HS-27A (cell line): ENCODE measurements at regions not wholly inside any gene's neighbourhood (a gene's known extent, or its start where the extent isn't known, plus 50 kb on each side); places are given as distances from the start of the nearest gene placed in this dataset.
"Not testable (repeated sequence)": the region's sequence is repeated elsewhere in the genome, so short reads cannot be mapped to it uniquely, and the experiment has no call there.

Experiments used
- DNase-seq: peaks from one replicate; pipeline ENCODE4 v3.0.0-alpha.2; 2012; ENCODE audit warnings: low read depth, missing footprints

DNA sequence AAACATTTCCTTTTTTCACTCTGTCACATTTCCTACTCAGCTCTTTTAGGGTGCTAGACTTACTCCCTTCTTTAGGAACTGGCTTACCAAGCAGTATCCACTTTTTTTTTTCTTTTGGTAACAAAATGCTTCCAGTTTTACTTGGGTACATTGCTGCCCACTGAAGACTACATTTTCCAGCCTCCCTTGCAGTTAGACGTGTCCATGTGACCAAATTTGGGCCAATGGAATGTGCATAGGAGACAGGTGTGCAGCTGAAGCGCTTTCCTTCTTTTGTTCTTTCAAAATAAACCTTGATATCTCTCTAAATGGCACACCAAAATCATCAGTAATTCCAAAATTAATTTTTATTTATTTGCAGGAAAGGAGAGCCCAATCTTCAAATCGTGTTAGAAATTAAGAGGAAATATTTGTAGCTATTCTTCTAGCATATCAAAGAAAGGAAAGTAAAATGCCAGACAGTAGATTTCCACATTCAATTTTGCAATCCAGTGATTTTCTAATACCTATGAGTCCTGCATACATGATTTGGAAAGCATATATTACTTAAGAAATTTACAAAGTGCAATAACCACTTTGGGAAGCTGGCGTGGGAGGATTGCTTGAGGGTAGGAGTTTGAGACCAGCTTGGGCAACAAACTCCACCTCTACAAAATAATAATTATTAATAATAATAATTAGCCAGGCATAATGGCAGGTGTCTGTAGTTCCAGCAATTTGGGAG is 422.0 kb upstream of the FRG2C start:
- DNase-seq: no peak

DNA sequence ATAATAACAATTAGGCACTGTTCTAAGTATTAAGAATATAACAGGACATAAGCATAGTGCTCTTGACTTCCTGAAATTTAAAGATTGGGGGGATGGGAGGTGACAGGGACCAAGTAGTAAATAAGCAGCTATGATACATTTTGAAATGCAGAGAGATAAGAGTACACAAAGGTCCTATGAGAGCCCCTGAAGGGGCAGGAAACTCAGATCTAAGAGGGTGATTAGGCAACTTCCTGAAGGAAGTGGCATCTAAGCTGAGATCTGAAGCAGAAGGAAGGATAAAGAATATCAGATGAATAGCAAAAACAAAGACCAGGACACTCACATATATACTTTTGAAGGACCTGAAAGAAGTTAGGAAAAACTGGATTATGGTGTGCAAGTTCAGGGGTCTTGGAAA is 415.2 kb upstream of the FRG2C start:
- DNase-seq: no peak

DNA sequence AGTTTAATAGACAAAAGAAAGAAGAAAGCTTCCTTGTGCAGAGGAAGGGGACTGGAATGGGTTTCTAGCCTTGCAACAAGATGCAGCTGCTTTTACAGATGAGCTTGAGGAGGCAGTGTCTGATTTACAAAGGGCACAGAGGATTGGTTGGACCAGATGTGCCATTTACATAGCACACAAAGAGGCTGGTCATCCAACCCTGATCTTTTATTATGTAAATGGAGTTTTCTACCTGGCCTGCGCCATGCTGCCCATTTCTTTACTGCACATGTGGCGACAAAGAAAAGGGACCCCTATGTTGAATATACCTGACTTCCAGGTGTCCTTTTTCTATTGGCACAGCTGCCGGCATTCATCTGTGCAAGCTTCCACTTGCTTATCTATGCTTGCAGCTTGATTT is 409.4 kb upstream of the FRG2C start:
- no peak for DNase-seq

DNA sequence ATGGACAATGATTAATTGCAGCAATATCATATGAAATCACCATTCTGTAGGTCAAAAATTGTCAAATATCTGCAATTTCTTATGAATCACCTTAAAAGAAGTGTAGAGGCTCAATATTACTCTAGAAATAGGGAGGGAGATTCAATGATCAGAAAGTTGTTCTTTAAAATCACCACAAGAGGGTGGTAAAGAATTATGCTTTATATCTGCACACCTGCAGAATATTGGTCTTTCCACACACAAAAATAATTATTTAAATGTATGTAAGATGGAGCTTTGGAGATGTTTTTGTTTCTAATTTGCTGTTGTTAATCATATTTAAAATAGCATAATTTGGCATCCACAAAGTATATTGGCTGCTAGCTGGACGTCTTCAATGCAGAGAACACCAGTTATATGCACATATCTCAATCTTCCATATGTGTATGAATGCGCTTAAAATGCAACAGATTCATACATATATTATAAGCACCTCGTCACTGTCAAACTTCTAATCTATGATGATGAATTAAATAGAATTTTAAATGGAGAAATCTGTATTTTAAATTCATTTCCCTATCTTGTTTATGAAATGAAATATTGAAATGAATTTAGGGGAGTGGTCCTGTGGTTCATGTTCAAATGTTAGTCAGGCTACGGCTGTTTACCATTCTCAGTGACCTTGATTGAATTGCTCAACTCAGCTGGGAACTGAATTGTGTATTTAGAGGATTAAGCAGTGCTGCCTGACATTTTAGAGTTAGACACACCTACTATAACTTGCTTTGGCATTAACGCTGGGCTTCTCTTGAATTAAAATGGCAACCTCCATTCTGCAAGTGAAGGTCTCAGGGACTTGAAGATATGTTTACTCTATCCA is 405.1 kb upstream of the FRG2C start:
- DNase-seq: not testable (repeated sequence)

DNA sequence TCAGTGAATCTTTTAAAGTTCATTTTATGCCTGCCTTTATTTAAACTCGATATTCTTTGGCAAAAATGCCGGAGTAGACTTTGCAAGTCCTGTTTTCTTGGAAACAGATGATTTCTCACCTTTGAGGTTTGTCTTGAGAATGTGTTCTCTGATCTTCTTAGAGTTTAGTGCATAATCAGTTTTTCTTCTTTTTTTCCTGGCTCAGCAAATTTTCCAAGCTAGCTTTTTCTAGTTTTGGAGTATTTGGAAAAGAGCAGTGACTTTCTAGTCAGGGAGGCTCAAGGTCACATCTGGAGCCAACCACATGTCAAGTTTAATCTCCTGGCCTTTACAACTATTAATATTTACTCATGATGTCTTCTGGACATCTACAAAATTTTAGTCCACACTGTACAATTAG is 403.2 kb upstream of the FRG2C start:
- not testable (repeated sequence) for DNase-seq

DNA sequence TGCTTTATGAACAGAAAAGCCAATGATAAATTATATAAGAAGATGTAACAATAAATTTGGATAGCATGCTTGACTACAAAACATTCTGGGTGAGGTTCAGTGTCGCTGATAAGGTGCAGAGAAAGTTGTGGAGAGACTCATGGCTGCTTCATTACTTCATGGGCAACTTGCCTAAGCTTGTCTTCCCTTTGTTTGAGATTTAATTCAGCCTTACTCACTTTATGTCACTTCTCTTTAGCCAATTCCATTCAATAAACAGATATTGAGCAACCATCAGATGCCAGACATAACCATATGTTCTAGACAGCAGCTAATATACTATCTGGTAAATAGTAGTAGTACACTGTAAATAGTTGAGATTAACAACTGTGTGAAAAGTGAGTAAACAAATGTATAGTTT is 401.5 kb upstream of the FRG2C start:
- DNase-seq: no peak

DNA sequence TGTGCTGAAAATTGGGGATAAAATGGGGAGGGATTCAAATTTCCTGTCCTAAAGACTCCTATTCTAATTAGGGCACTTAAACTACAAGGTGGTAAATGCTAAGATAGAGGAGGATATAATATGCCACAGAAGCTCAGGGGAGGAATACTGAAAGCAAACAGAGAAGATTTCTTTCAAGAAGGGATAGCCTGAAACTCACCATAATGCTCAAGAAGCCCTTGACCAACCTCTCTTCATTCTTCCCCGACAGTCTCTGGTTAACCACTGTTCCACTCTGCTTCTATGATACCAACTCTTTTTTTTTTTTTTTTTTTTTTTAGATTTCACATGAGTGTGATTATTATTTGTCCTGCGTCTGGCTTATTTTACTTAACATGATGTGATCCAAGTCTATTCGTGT is 398.2 kb upstream of the FRG2C start:
- no peak for DNase-seq

DNA sequence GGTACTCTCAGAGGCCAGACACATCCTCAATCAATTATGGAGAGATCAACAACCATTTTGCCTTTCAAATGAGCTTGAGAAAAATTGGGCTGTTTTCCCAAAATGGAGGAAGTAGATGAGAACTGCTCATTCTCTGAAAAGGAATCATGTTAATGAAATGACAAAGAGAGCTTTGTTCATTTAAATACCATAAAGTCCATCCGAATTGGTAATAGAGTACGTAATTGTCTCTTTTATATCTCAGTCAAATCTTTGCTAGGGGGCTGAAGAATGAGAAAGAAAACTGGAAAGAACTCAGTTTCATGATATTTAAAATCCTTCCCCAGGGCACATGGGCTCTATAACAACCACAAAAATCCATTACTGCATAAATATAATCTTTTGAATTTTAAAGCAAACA is 395.6 kb upstream of the FRG2C start:
- DNase-seq: not testable (repeated sequence)

DNA sequence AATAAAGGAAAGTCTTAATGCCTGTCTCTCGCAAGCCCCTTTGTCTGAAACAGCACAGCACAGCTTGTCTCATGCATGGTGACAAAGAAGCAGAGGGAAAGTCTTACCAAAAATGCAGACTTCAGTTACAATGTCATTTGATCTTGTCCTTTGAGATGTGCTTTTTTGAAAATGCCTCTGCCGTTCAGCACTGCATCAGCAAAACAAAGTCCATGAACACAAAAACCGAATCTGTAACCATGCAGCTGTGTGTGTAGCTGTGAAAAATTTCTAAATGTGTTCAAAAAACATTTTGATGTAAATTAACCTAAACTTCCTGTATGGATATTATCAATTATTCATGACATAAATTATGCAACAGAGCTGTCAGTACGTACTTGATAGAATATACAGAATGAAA is 391.9 kb upstream of the FRG2C start:
- not testable (repeated sequence) for DNase-seq

DNA sequence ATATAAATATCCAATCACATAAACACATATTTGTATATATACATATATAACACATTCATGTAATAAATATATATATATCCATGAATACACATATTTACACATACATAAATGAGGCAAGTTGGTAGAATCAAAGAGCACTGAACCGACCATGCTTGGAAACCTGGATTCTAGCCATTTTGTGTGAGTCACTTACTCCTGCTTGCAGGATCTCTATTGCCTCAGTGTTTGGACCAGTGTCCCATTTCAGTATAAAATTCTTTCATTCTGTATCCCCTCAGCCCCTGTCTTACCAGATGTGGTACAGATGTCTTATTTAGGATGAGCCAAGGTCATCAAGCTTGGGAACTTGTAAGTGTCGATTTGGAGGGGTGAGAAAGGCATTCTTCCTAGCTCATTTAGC is 391.4 kb upstream of the FRG2C start:
- no peak for DNase-seq

DNA sequence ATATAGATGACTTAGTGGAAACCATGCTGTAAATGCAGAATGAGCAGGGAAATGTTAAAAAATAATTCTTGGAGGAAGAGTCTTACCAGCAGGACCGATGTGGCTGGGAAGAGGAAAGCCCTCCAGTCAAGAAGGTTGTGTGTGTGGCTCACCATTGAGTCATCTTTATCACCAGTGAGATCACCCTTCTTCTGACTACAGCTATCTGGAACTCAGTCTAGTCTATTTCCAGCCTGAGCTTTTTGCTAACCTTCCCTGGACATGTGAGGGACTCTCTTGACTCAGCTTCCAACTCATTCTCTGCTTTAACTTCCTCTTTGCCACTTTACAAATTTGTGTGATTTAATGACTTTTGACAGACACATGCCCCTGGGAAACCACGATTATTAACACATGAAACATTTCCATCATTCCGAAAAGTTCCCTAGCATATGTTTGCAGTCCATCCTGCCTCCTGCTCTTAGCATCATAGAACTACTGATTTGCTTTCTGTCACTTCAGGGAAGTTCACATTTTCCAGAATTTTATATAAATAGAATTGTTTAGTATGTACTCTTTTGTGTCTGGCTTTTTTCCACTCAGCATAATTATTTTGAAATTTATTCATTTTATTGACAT is 378.5 kb upstream of the FRG2C start:
- DNase-seq: peak; percentile 5

DNA sequence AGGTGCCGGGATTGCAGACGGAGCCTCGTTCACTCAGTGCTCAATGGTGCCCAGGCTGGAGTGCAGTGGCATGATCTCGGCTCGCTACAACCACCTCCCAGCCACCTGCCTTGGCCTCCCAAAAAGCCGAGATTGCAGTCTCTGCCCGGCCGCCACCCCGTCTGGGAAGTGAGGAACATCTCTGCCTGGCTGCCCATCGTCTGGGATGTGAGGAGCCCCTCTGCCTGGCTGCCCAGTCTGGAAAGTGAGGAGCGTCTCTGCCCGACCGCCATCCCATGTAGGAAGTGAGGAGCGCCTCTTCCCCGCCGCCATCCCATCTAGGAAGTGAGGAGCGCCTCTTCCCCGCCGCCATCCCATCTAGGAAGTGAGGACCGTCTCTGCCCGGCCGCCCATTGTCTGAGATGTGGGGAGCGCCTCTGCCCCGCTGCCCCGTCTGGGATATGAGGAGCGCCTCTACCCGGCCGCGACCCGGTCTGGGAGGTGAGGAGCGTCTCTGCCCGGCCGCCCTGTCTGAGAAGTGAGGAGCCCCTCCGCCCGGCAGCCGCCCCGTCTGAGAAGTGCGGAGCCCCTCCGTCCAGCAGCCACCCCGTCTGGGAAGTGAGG is 375.1 kb upstream of the FRG2C start:
- not testable (repeated sequence) for DNase-seq

DNA sequence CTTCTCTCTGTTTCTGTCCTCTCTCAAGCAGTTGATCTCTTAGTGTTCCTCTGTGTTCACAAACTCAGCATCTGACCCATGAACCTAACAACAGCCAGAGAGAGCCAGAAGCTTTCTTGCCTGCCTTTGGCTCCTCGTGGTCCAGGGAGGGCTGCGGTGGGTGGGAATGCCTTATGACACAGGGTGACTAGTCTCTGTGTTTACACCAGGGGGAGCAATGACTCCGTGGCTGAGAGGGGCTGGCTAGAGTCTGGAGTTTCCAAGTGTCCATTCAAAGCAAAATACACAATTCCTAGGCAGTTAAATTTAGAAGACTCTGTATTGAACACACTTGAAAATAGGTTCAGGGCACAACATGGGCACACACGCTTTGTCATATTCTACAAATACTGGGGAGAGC is 370.0 kb upstream of the FRG2C start:
- DNase-seq: peak; percentile 3

DNA sequence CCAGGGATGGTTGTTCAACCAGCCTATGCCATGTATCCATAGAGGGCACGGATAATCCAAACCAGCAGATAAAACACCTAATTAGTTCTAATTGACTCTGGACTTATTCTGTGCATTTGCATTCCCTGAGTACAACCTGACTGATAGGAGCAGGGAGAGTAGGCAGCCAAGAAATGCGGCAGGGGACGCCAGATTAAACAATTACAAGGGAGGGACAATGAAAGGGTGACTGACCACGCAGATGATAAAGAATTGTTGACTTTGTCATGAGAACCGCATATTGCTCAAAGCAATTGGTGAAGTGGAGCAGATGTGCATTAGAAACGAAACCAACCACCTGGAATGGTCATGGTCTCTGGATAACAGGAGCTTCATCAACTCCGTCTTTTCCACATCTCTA is 369.1 kb upstream of the FRG2C start:
- no peak for DNase-seq

DNA sequence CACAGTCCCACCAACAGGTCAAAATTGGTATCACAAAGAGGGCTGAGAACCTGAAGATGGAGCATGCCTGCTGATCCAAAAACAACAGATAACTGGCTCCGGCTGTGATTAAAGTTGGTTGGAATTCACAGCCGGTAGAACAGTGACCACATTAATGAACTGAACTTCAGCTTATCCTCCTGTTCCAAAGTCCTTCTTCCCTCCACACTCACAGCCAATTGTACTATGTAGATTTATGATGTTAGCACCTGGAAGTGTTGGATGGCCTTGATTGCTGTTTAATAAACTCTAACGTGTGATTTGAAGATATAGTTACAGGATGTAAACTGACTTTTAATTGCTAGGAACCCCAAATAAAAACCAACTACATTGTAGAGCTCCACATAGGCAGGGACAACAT is 367.3 kb upstream of the FRG2C start:
- no peak for DNase-seq

DNA sequence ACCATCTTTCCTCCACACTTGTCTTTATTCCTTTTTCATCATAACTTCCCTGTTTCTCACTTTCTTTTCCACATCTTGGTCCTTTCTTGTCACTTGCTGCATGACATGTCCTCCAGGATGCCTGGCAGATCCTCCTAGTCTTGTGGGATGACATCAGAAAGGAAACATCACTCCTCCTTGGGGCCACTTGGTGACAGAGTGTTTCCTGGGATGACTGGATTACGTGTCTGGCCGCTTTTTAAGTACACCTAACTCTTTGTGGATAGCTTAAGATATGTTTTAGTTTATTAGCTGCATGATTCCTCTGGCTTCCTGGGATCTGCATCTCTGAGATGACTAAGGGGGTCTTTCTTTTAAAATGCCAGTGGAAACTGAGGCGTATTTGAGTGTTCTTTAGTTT is 363.5 kb upstream of the FRG2C start:
- no peak for DNase-seq

DNA sequence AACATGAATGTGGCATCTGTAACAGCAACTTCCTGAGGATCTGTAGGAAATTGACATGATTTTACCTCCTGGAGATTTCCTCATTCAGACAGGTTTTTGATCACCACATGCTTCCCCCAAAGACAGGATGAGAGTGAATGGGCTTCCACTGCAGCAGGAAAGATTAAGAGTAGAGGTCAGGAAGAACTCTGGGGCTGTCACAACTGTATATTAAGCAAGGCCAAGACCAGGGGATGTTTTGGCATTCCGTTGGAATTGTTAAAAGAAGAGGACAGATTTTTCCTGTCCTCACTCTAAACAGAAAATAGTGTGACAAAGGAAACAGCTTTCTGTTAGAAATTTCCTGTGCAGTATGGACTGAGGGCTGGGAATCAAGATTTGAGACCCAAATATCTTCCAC is 363.1 kb upstream of the FRG2C start:
- not testable (repeated sequence) for DNase-seq

DNA sequence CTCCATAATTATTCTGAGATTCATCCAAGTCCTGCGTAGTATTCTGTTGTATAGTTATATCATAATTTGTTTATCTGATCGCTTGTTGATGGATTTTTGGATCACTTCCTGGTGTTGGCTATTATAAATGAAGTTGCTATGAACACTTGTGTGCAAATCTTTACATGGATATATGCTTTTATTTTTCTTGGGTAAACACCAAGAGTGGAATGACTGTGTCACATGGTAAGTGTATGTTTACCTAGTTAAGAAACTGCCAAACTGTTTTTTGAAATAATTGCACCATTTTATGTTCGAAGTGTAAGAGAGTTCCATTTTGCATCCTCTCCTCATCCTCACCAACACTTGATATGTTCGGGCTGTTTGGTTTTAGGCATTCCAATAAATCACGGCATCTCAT is 360.4 kb upstream of the FRG2C start:
- DNase-seq: no peak

DNA sequence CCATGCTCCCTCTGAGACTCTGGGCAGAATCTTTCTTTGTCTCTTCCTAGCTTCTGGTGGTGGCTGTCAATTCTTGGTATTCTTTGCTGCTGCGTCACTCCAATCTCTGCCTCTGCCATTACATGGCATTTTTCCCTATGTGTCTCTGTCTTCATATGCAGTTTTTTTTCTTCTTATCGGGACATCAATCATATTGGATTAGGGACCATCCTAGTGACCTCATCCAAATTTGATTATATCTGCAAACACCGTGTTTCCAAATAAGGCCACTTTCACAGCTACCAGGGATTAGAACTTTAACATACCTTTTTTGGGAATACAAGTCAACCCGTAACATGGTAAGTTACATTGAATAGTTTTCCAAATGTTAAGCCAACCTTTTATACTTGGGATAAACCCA is 358.2 kb upstream of the FRG2C start:
- no peak for DNase-seq

DNA sequence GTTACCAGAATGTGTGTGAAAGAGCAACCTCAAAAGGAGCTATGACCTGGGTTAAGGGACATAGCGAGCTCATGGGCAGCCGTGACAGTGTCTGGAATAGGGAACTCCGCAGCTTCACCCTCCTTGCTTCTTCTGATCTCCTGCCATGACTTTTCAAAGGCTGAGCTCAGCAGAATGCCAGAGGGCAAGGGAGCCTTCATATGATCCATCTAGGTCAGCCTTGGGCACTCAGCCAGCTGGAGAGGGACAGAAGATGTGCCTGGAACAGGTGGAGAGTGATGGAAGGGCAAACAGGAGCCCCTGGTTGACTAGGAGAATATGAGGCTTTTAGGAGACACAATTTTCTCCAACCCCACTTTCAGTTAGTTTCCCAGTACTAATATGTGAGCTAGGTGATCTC is 352.8 kb upstream of the FRG2C start:
- not testable (repeated sequence) for DNase-seq

DNA sequence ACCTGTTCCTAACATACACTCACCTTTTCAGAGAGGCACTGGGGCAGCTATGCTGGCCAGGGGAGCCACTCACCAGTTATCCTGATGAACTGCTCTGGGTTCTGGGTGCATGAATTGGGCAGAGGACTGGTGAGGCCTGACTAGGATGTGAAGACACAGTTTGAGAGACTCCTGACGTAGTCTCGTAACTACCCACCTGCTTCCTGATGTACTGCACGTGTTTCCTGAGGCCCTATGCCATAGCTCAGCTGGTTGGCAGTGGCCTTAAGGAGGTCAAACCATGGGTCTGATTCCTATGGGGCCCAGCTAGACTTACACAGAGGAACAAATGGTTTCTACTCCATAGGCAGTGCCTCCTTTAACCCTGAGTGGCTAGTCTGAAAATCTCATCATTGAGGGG is 351.7 kb upstream of the FRG2C start:
- not testable (repeated sequence) for DNase-seq

DNA sequence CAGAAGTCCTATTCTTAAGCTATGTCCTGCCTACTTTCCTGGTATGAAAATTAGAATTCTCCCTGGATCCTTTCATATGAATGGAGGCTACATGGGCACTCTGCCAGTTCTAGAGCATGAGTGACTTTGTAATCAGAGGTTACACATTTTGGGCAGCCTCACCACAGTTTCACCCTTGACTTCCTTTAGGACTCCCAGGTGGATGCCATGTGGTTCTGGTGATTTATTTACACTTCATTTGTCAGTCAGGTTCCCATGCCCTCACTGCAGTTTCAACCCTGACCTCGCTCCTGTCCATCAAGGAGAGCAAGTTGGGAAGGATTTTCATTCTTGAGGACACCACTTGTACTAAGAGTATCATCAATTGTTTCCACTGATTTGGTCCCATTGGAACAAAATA is 344.4 kb upstream of the FRG2C start:
- not testable (repeated sequence) for DNase-seq

DNA sequence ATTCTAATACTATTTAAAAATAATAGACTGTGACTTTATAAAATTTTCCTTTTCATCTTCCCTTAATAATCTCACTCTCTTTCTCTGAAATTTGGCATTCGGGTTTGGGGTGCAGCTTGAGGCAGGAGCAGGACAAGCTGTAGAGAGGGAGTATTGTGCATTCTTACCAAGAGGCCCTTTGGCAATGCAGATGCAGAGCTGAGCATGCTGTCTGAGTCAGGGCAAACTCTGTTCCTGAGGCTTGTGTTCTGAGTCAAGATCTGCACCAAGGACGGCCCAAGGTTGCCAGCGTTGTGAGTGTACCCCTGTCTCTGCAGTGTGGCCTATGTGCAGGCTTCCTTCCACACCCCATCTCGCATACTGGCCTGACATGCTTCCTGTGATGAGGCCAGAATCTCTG is 343.8 kb upstream of the FRG2C start:
- DNase-seq: no peak
